ENCODE measurements at regions not wholly inside any gene's neighbourhood (a gene's known extent, or its start where the extent isn't known, plus 50 kb on each side); places are given as distances from the start of the nearest gene placed in this dataset.

DNA sequence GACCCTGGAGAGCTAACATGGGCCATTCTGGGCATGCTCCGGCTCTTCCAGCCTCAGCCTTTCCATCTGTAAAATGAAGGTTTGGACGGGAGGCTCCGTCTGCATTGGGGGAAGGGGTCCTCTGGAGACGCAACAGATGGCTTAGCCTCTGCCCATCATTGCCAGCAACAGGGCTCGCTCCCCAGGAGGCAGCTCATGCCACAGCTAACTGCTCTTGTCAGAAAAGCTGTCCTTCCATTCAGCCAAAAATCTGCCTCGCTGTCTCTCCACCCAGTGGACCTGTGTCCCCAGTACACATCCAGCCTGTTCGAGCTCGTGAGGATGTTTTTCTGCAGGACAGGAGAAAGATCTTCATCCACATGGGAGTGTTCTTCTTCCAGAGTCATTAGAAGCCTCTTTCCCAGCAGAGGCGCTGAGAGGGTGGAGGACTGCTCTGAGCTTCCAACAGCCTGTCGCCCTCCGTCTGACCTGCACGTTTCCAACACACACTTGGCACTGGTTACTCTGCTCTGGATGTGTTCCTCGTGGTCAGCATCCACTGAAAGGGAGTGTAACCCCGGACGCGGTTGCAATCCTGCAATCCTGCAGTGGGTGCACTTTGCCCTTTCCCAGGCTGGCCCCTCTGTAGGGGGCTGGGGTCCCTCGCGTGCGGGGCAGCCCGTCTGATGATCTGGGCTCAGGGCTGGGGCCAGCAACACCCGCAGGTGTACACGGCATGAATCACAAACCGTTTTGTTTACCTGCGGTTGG lies 1340.9 kb downstream of the TBC1D22A start:
- peak; percentile 35 for DNase-seq (ENCODE audit: low spot score)

DNA sequence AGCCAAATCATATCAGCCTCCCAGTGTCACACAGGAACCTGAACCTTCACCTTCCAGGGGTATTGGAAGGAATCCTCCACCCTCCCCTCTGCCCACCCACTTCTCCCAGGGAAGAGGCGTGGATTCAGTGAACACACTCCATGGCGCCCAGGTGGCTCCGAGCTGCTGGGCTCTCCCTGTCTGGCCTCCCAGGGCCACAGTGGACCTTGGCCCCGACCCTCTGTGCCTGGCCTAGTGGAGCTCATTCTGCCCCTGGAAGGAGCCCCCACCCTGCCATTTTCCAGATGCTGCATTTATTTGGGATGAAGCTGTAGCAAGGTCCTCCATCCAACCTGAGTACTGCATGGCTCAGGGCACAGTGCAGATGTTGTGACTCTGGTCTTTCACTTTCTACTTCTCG lies 1340.1 kb downstream of the TBC1D22A start:
- DNase-seq (ENCODE audit: low spot score) = no peak

DNA sequence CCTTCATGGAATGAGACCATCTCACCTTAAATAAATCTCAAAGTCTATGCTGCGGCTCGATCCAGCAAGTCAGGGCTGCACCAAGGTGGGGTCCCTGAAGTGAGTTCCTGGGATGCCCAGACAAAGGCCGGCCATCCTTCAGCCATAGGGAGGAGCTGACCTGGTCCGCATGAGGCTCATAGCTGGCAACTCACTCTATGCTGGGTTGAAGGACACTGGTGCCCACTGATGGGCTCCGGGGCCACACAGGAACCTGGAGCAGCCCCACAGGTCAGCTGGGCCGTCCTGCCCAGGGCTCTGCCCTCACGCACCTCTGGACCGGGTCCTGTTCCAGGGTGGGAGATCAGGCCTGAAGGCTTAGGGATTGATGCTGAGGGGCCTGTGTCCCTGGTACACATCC lies 1339.3 kb downstream of the TBC1D22A start:
- DNase-seq (ENCODE audit: low spot score) = peak; percentile 13

DNA sequence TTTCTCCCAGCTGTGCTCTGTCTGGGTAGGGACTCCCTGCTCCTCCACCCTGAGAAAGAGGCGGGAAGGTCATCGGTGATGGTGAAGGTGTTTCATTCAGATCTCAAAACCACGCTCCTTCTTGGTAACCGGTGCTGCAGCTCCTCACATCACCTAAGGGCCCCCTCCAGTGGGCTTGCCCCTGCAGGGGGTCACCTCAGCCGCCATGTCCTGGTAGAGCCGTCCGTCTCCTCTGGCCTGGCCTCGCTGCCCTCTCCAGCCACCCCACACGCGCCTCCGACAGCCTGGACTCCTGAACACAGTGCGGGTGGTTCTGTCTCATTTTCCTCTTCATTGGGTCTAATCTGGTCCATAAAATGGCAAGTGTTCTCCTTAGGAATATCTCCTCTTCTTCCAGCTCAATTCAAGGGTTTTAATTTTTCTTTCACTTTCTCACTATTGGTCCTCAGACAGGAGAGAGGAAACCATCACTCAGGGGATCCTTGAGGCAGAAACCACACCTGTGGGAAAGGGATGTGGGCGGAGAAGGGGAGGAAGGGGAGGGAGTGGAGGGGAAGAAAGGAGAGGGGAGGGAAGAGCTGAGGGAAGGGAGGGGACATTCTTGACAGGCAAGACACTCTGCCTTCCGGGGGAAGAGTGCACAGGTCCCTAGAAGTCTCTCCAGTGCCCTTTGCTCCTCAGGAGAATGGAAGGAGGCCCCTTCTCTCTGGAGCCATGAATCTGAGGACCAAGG lies 1338.4 kb downstream of the TBC1D22A start:
- DNase-seq (ENCODE audit: low spot score) = peak; percentile 16

DNA sequence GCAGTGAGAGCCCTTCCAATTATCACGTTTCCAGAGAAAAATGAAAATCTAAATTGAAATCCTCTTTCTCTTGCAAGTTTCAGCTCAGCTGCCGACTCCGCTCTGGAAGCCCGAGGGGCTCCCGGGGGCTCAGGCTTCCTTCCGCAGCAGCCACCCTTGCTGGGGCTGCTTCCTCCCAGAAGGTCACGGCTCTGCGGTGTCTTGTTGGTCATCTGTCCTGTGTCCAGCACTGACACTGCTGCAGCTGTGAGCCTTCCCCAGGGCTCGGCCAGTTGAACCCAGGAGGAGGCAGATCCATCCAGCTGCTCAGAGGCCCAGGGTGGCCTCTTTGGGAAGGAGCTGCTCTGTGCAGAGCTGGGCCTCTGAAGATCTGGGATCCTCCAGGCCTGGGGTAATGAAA lies 1337.2 kb downstream of the TBC1D22A start:
- peak; percentile 40 for DNase-seq (ENCODE audit: low spot score)

DNA sequence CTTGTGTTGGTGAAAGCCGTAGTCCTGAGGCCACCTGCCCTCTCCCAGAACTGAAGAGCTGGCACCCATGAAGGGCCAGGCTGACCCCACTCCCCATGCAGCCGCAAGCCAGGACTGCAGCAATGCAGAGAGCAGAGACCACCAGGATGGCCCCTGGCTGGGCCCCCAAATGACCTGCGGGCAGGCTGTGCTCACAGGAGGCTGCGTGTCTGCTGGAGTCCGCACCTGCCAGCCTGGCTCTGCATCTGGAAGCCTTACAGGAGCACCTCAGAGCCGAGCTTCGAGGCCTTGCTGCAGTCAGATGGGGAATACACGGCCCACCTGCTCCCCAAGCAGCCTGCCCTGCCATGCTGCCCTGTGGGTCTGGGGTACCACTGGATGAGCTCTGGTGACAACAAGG lies 1336.8 kb downstream of the TBC1D22A start:
- DNase-seq (ENCODE audit: low spot score) = peak; percentile 39

DNA sequence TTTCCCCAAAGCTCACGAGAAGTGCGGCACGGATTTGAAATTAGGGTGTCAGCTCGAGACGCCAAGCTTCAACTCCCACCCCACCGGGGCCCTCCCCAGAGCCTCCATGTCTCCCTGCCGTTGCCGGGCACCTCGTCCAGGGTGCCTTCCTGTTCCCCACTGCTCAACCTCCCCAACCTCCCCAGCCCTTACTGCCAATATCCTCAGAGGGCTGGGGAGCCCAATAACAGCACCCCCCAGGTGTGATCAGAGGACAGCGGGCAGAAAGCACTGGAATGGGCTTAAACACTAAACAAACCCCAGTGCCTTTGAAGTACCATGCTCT lies 1336.4 kb downstream of the TBC1D22A start:
- no peak for DNase-seq (ENCODE audit: low spot score)

DNA sequence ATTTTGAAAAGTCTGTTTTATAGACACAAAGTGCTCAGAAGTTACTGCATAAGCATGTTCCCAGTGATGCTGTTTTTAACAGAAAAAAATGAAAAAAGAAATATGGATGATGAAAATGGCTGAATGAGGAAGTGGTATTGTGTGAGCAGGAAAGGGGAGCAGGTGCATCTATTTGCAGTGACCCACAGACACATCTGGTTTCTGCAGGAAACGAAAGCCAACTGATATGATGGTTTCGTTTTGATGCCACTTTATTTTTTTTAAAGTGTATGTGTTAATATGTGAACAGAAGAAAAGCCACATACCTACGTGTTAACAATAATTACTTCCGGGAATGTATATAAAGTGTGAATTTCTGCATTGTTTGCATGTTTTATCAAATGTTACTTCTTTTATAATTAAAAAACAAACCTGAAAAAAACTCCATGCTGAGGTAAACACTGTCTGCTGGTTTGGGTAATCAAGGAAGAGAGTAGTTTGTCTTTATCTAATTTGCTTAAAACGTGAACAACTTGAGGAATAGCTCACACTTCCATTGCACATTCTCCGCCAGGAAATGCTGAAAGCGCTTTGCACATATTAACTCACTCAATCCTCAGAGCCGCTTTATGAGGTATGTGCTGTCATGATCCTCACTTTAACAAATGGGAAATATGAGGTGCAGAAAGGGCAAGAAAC lies 1335.9 kb downstream of the TBC1D22A start:
- no peak for DNase-seq (ENCODE audit: low spot score)

DNA sequence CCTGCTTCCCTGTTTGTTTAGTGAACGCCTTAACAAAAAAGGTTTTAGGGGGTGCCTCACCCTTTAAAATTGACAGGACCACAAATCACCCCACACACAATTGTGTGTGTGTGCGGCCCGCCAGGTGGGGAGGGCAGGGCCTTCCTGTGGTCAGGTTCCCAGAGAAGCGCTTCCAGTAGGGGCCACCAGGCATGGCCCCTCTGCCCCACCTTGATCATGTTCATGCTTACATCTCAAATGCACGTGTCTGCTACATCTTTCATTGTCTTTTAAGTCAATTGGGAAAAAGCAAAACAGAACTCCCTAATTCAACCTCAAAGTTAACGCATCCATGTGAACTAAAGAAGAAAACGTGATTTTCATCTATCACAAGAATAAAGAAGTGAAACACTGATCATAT lies 1335.3 kb downstream of the TBC1D22A start:
- DNase-seq (ENCODE audit: low spot score) = no peak

DNA sequence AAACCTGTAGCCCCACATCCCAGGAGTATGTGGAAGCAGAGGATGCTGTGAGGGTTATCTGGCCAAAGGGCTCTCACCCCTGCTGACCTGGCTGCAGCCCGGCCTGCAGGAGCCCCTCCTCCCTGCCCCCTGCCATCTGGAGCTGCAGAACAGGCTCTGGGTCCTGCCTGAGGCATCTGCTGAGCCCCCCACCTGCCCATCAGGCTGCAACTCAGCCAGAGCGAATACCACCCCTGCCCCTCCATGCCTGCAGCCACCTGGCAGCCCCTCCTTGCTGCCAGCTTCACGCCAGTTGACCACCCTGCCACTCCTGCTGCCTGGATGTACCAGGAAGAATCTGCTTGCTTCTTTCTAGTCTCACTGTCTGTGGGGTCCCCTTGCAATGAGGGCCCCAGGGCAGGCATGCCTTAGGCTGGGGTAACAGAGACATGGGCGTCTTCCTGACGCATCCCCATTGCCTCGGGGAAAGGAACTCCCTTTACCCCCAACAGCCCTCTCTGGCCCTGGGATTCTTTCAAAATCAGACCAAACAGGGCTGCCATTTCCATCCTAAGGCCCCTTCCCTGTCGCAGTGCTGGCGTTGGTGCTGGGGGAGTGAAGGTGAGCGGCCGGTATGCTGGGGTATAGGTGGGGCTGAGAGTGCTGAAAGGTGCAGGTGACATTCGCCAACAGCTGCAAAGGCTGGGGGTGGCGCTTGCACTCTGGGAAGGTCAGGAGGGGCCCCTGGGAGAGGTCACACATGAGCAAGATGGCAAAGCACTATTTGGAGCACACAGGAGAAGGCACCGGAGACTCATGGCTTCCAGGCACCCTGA lies 1334.6 kb downstream of the TBC1D22A start:
- no peak for DNase-seq (ENCODE audit: low spot score)

DNA sequence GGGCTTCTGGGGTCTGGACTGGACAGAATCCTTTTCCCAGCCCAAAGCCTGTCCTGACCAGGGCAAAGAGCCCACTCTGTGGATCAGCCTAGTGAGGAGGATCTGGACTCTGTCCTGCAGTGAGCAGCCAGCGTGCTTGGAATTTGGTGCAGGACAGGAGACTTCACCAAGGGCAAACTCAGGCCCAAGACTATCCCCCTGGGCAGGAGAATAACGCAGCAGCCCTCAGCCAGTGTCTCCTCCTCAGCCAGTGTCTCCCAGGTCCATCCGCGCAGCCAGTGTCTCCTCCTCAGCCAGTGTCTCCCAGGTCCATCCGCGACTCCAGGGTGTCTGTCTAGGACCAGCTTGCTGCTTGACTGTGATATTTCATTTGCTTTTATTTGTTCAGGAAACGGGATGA lies 1334.0 kb downstream of the TBC1D22A start:
- no peak for DNase-seq (ENCODE audit: low spot score)

DNA sequence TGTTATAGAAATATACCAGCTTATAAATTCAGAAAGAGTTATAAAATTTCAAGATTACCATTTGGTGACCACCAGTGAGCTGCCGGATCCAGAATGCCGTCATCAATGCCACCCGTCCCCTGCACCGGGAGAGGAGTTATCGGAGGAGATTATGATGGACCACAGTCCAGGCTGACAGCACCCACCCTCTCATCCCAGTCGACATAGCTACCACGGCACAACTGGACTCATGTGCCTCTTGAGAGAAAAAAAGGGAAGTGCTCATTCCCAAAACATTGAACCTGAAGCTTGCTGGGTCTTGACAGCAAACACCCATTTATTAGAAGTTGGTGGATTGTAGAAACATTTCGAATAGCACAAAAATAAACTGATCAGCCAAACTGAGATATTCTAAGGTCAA lies 1331.5 kb downstream of the TBC1D22A start:
- no peak for DNase-seq (ENCODE audit: low spot score)

DNA sequence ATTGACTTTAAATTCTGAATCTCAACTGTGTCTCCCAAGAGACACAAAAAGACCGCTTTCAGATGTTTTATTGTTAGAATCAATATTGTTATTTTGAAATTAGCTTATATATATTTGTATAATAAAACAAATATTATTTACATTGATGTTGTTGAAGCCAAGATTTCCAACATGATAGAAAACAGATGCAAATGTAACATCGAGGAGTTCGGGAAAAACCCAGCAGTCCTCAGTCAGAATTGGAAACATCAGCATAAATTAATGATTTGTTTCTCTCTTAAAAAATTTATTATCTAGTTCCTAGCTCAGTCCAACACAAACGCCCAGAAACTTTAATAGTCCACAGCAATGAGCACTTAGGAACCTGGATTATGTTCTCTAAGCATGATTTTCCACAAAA lies 1330.4 kb downstream of the TBC1D22A start:
- DNase-seq (ENCODE audit: low spot score) = no peak

DNA sequence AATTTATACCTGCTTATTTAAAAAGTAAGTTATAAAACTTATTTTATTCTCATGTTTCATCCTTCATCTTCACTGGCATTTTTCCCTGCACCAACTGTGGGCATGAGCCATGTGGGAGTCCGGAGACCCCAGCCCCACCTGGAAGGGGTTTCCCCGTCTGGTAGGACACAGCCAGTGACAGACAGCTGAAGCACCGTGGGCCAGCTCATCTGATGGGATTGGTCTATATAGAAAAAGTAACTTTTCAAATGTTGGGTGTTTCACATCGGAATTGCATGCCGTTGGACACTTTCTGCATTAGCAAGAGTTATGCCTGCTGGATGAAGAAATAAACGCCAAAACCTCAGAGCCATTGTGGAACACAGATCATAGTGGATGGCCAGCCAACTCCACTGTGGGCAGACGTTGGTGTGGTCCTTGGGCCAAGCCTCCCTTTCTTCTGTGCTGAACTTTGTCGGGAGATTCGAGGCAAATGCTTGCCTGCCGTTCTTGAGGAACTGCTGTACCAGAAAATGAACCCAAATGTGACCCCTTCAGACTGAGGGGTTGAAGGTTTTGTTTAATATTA lies 1329.3 kb downstream of the TBC1D22A start:
- no peak for DNase-seq (ENCODE audit: low spot score)

DNA sequence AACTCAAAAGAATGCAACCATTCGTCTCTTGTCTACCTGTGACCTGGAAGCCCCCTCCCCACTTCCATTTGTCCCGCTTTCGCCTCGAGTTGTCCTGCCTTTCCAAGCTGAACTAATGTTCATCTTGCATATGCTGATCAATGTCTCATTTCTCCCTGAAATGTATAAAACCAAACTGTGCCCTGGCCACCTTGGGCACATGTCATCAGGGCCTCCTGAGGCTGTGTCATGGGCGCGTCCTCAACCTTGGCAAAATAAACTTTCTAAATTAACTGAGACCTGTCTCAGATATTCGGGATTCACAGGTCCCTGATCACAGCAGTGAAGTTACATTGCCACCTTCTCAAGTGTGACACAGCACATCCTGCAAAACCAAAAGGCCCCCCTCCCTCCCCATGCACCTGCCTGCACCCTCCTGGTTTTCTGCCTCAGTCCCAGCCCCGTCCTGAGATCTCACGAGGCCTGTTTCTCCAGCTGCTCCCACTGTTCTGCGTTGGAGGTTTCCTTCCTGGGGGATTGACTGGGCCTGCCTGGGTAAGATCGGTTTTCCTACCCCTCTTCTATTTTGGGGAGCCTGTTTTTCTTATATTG lies 1328.7 kb downstream of the TBC1D22A start:
- DNase-seq (ENCODE audit: low spot score) = no peak

DNA sequence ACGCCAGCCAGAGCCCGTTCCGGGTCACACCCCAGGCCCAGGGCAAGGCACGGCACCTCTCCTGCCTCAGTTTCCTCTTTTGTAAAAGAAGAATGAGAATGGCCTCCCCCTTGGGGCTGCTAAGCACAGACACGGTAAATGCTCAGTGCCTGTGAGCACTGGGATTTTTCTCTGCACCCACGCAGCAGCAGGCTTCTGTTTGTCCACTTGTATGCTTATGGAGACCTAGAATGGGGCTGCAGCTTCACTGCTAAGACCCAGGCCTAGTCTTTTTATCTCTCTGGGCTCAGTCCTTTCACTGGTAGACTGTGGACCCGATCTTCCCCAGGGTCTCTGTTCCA lies 1327.9 kb downstream of the TBC1D22A start:
- no peak for DNase-seq (ENCODE audit: low spot score)

DNA sequence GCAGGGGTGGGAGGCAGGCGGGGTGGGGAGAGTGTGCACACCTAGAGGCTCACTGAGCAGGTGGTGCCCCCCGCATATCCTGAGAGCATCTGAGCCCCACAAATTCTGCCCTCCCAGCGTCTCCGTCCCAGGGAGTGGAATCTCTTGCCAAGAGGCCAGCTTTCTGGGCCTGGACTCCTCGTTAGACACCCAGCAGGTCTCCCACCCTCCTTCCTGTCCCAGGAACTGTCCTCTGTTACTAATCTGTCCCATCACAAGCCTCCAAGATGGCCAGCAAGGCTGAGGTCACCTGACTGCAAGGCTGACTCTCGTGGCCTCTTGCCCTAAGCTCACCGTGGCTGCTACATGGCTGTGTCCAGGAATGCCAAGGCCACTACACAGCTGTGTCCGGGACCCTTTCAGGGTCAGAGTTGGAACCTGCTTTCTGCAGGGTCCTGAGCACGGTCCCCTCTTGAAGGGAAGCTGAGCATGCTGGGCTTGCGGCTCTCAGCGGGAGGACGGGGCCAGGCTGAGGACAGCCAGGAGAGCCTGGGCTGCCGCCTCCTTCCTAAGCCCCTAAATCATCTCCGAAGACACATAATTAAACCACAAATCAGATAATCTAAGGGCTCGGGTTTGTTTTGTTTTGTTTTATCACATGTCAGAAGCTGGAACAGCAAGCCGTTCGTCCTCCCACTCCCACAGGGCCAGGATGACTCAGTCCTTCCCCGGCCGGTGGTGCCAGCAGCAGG lies 1327.3 kb downstream of the TBC1D22A start:
- no peak for DNase-seq (ENCODE audit: low spot score)

DNA sequence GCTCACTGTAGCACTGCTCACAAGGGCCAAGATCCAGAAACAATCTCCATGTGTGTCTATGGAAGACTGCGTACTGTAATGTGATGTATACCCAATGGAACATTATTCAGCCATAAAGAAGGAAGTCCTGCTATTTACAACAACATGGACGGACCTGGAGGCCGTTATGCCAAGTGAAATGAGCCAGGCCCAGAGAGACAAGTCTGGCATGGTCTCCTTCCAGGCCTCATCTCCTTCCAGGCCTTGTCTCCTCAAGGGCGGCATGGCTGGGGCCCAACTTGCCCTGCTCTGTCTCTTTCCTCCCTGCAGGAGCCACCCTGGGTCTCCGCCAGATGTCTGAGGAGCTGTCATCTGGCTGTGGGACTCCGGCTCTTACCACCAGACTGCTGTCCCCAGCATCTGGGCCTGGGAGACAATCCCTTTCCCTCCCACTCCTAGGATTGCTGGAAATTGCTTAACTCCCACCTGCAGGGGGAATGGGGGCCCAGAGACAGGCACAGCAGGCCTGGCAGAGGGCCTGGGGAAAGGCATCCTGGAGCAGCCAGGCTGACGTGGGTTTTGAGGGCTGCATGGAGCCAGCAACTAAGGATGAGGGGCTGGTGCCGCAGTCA lies 1326.6 kb downstream of the TBC1D22A start:
- no peak for DNase-seq (ENCODE audit: low spot score)

DNA sequence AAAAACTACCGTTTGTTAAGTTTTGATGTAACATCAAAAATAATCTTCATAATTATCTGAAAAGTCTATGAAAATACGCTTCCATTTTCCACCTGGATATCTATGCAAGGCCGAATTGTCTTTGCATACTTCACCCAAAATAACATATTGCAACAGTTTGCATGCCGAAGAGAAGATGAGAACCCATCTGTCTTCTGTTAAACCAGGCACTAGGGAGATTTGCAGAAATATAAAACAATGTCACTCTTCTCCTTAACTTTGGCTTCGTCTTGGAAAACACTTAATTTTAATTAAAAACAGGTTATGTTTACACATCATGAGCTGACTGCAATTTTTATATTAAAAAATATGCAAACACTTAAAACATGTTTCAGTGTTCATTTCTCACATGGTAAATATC lies 1325.8 kb downstream of the TBC1D22A start:
- DNase-seq (ENCODE audit: low spot score) = no peak

DNA sequence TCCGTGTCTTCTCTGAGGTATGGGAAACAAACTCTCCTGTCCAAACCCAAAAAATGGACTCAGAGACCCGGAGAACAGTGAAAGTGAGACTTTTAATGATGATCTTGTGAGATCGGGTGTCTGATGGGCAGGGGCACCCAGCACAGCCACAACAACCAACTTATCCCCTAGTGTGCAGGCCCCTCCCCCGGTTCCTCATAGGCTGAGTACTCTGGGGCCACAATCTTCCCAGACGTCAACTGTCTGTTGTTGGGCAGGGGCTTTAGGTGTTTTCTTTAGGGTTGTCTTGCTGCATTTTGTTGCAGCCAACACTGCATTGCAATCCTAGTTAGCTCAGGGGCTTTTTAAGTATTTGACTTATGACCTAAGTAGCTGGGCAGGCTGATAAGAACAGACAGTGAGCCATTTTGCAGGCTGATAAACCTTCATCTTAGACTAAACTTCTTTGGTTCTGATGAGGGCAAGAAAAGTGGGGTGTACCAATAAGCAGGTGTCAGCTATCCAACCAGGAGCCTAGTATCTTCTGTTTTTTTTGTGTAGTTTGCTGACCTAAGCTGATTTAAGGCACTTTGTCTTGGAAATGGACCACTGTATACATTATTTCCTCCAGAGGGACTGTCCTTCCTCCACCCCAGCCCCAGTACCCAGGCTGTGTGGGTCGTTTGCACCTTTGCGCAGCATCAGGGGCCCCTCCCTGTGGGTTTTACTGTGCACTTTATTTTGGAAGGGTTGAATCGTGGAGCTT lies 1323.6 kb downstream of the TBC1D22A start:
- DNase-seq (ENCODE audit: low spot score) = no peak
